ENCODE measurements at regions not wholly inside any gene's neighbourhood (a gene's known extent, or its start where the extent isn't known, plus 50 kb on each side); places are given as distances from the start of the nearest gene placed in this dataset.
"Not testable (repeated sequence)": the region's sequence is repeated elsewhere in the genome, so short reads cannot be mapped to it uniquely, and the experiment has no call there.

- no peak for TF ChIP-seq ETS1 (IDR thresholded peaks at IDR 0.05)
- TF ChIP-seq REST (IDR thresholded peaks at IDR 0.05; ENCODE audit: unreplicated experiment): no peak
- TF ChIP-seq EZH2 (IDR thresholded peaks at IDR 0.05; ENCODE audit: low read depth, unreplicated experiment): no peak
Measured at GRCh38 chr1:118535901-118536300, 350.9 kb upstream of the SPAG17 start (continued).

- not testable (repeated sequence) for H3K27ac ChIP-seq (ENCODE audit: low read depth); H3F3A ChIP-seq (replicated peaks; ENCODE audit: low read depth); H3K36me3 Mint-ChIP-seq (ENCODE audit: low read depth); H3K4me3 Mint-ChIP-seq; H3K4me1 ChIP-seq (ENCODE audit: insufficient read depth); H3K9me2 ChIP-seq (ENCODE audit: insufficient read depth); H3K27me3 ChIP-seq (ENCODE audit: insufficient read depth); H2AFZ ChIP-seq; DNase-seq (ENCODE audit: low spot score); H4K20me1 ChIP-seq (replicated peaks; ENCODE audit: insufficient read depth); H3K36me3 ChIP-seq (ENCODE audit: insufficient read depth); H3K4me1 Mint-ChIP-seq; ATAC-seq; H3K79me2 ChIP-seq (replicated peaks; ENCODE audit: insufficient read depth); H3K27me3 Mint-ChIP-seq (ENCODE audit: insufficient read depth, low read depth, poor library complexity); H3K4me3 ChIP-seq; H3K27ac Mint-ChIP-seq; H3K4me2 ChIP-seq
- H3K9me3 Mint-ChIP-seq: peaks cover 20% of the 10 kb centered on the region
Measured at GRCh38 chr1:118511922-118512321, 326.9 kb upstream of the SPAG17 start.

- peaks cover 10% of the 10 kb centered on the region for H3K4me1 ChIP-seq (ENCODE audit: insufficient read depth)
- Mint-ChIP-seq H3K4me1 (peaks cover 34% of the 10 kb centered on the region), H3K36me3 (ENCODE audit: low read depth) (no peaks in the 10 kb centered on the region), H3K9me3 (no peaks in the 10 kb centered on the region), H3K27me3 (ENCODE audit: insufficient read depth, low read depth, poor library complexity) (peaks cover 2% of the 10 kb centered on the region), H3K4me3 (no peak overlapping the region), H3K27ac (peak overlapping the region; percentile 26; the same call in 1 of the 2 replicates)
- H3K27ac ChIP-seq (ENCODE audit: low read depth): no peak overlapping the region
- H3F3A ChIP-seq (replicated peaks; ENCODE audit: low read depth): no peaks in the 10 kb centered on the region
- no peaks in the 10 kb centered on the region for H3K27me3 ChIP-seq (ENCODE audit: insufficient read depth)
- H3K4me3 ChIP-seq: no peak overlapping the region
- no peaks in the 10 kb centered on the region for H3K79me2 ChIP-seq (replicated peaks; ENCODE audit: insufficient read depth)
- no peak overlapping the region for H3K4me2 ChIP-seq
- H2AFZ ChIP-seq: no peak overlapping the region
- H4K20me1 ChIP-seq (replicated peaks; ENCODE audit: insufficient read depth): no peaks in the 10 kb centered on the region
- DNase-seq (ENCODE audit: low spot score): no peak
- no peak for ATAC-seq
- no peaks in the 10 kb centered on the region for H3K9me2 ChIP-seq (ENCODE audit: insufficient read depth)
- H3K36me3 ChIP-seq (ENCODE audit: insufficient read depth): no peaks in the 10 kb centered on the region
- no peak for TF ChIP-seq REST (IDR thresholded peaks at IDR 0.05; ENCODE audit: unreplicated experiment)
- TF ChIP-seq POLR2AphosphoS5 (IDR thresholded peaks at IDR 0.05; ENCODE audit: low read depth): no peak
- no peak for TF ChIP-seq CREB1 (CRISPR knock-in tag; IDR thresholded peaks at IDR 0.05; ENCODE audit: low read depth)
- no peak for TF ChIP-seq EZH2phosphoT487 (IDR thresholded peaks at IDR 0.05; ENCODE audit: unreplicated experiment)
- no peak for TF ChIP-seq ZNF331 (CRISPR knock-in tag; IDR thresholded peaks at IDR 0.05; ENCODE audit: low read depth)
- no peak for TF ChIP-seq STAT1 (IDR thresholded peaks at IDR 0.05; ENCODE audit: unreplicated experiment)
- TF ChIP-seq ZNF114 (CRISPR knock-in tag; IDR thresholded peaks at IDR 0.05): no peak
- TF ChIP-seq NANOG (IDR thresholded peaks at IDR 0.05; ENCODE audit: borderline replicate concordance): no peak
- no peak for TF ChIP-seq JUNB (IDR thresholded peaks at IDR 0.05; ENCODE audit: unreplicated experiment)
- TF ChIP-seq CTCF (conservative IDR thresholded peaks at IDR 0.05; ENCODE audit: low read depth in 2 of 2): no peak
Measured at GRCh38 chr1:118504867-118505266, 319.8 kb upstream of the SPAG17 start.
